WI38 (cell line): ENCODE measurements at regions not wholly inside any gene's neighbourhood (a gene's known extent, or its start where the extent isn't known, plus 50 kb on each side); places are given as distances from the start of the nearest gene placed in this dataset.

Experiments used
- H3K4me3 ChIP-seq: 2 replicates; pipeline ENCODE4 v1.5.1; 2011; ENCODE audit warnings: low read depth, mild to moderate bottlenecking, control low read depth, low read length
- CTCF ChIP-seq: IDR thresholded peaks from 2 replicates; pipeline ENCODE4 v1.5.1; 2012; ENCODE audit warnings: low read depth, mild to moderate bottlenecking, control low read depth, low read length

GRCh38 chr4:31974490-31975002, 1254.4 kb downstream of the PCDH7 start:
- H3K4me3 ChIP-seq, result no peak overlapping the region
- no peak for TF ChIP-seq CTCF

GRCh38 chr4:31979988-31980387, 1259.8 kb downstream of the PCDH7 start:
- H3K4me3 ChIP-seq, result no peak overlapping the region
- TF ChIP-seq CTCF, result no peak

GRCh38 chr4:31983246-31983645, 1263.1 kb downstream of the PCDH7 start:
- no peak for TF ChIP-seq CTCF
- H3K4me3 ChIP-seq, result no peak overlapping the region

- no peak overlapping the region for H3K4me3 ChIP-seq
- no peak for TF ChIP-seq CTCF
Observed at GRCh38 chr4:31983677-31984076, 1263.5 kb downstream of the PCDH7 start.

- TF ChIP-seq CTCF, result no peak
- H3K4me3 ChIP-seq, result no peak overlapping the region
Observed at GRCh38 chr4:31984872-31985271, 1264.7 kb downstream of the PCDH7 start.

- H3K4me3 ChIP-seq, result no peak overlapping the region
- no peak for TF ChIP-seq CTCF
Observed at GRCh38 chr4:31995943-31996901, 1276.1 kb downstream of the PCDH7 start.

- H3K4me3 ChIP-seq, result no peak overlapping the region
- TF ChIP-seq CTCF, result no peak
Observed at GRCh38 chr4:31998807-31999206, 1278.6 kb downstream of the PCDH7 start.
